Caki2 (cell line): ENCODE measurements at regions not wholly inside any gene's neighbourhood (a gene's known extent, or its start where the extent isn't known, plus 50 kb on each side); places are given as distances from the start of the nearest gene placed in this dataset.

Source experiments
- DNase-seq: peaks from one replicate; pipeline ENCODE4 v3.0.0-alpha.2; 2015; ENCODE audit warnings: low read depth
- in situ Hi-C: cut with HindIII; loops from 2 replicates; pipeline ENCODE4 v1.10.0; 2016; ENCODE audit warnings: low sequenced_read_pairs, low pct_unique_long_range_greater_than_20kb, mixed read lengths

DNA sequence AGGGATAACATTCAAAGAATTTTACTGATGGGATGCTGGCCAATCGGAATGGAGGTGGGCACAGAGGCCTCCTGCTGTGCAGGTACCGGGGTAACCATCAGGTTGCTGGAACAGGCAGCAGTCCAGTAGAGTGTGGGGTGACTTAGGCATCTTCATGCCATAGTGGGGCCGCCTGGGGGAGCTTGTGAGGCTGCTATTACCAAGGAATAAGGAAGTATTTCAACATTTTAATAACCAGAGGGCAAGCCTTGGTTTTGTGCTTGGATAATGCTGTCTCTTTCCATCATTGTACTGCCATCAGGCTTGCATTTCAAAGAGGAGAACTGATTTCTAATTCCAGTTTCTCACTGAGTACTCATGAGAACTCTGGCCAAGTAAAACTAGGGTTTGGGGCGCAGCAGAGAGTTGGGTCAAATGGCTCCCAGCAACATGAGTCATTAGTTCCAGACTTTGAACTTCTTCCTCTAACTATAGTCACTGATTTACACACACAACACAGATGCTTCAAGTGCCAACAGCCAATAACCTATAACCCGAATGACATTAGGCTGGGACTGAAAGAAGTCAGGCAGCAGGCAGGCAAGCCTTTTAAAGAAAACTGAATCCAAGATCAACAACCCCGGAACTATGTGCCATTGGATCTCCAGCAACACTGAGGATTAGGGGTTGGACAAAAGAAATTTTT lies 56.1 kb upstream of the FHL2 start:
- in situ Hi-C loops, result no loop called here
- peak; percentile 96 for DNase-seq

DNA sequence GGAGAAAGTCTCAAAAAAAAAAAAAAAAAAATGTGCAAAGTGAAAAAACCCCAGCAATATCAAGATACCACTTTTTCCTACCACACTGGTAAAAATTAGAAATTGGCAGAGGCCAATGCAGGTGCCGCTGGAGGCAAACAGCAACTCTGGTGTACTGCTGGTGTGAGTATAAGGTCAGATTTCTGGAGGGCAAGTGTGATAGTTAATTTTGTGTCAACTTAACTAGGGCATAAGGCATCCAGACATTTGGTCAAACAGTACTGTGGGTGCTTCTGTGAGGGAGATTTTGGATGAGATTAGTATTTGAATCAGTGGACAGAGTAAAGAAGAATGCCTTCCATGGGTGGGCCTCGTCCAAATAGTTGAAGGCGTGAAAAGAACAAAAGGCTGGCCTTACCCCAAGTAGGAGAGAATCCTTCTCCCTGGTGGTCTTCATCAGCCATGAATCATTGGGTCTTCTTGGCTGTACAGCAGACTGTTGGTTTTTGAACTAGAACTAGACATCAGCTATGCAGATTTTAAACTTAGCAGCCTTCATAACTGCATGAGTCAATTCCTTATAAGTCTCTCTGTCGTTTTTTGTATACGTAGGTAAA lies 52.8 kb upstream of the FHL2 start:
- in situ Hi-C loops, result no loop called here

DNA sequence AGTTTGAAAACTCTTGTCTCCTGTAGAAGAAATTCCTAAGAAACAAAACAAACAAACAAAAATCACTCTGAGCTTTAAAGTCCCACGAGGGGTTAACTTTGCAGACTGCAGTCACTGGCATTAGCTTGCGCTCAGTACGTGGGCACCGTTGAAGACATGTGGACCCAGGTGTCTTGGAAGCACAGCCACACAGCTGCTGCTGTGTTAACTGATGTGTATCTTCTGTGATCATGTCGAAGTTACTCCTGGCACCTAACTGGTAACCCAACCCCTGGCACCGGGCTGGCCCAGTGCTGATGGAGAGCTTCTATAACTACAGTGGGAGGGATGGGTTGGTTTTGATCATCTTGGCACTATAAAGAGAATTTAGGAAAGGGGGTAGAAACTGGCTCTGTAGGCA lies 51.6 kb upstream of the FHL2 start:
- in situ Hi-C loops, result no loop called here
- DNase-seq, result no peak

More for the DNA sequence above, 52.8 kb upstream of the FHL2 start:
- no peak for DNase-seq

DNA sequence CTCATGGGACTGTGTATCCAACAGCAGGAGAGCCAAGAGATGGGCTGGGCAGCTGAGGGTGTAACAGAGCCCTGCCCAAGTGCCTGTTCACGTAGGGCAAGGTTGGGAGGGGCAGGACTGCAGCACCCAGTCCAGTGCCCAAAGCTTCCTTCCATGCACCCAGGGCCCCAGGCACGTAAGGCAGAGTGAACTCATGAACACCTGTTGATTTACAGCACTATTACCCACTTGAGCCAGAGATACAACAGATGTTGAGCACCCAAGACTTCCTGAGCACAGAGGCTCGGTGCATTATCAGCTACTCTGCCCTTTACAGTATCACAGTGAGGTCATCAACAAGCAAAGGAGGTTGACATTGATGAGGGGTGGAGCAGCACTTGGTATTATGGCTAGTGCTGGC lies 50.2 kb upstream of the FHL2 start:
- in situ Hi-C loops, result no loop called here
- DNase-seq, result no peak
